Muscle layer of colon (tissue), 2 donors: ENCODE measurements at regions not wholly inside any gene's neighbourhood (a gene's known extent, or its start where the extent isn't known, plus 50 kb on each side); places are given as distances from the start of the nearest gene placed in this dataset.
"Not testable (repeated sequence)": the region's sequence is repeated elsewhere in the genome, so short reads cannot be mapped to it uniquely, and the experiment has no call there.

ENCODE experiments used
- H3K27ac ChIP-seq: one replicate; pipeline ENCODE4 v1.7.0; 2013; ENCODE audit warnings: low read depth, mild to moderate bottlenecking, low read length, moderate library complexity
- H3K27me3 ChIP-seq, 2 donors: one replicate each; pipeline ENCODE4 v1.7.0; 2013; ENCODE audit warnings: low read length in 2 of 2, mild to moderate bottlenecking in 2 of 2; ENCODE audit not compliant: insufficient read depth in 2 of 2, control insufficient read depth in 1 of 2
- H3K36me3 ChIP-seq: one replicate; pipeline ENCODE4 v1.7.0; 2013; ENCODE audit warnings: mild to moderate bottlenecking, low read length; ENCODE audit not compliant: insufficient read depth
- H3K4me1 ChIP-seq: one replicate; pipeline ENCODE4 v1.7.0; 2013; ENCODE audit warnings: mild to moderate bottlenecking, low read length; ENCODE audit not compliant: insufficient read depth
- H3K4me3 ChIP-seq, 2 donors: one replicate each; pipeline ENCODE4 v1.7.0; 2013; ENCODE audit warnings: low read length in 2 of 2, low read depth in 1 of 2, mild to moderate bottlenecking in 1 of 2, moderate library complexity in 1 of 2
- H3K9ac ChIP-seq: one replicate; pipeline ENCODE4 v1.7.0; 2013; ENCODE audit warnings: low read length
- H3K9me3 ChIP-seq: one replicate; pipeline ENCODE4 v1.7.0; 2013; ENCODE audit warnings: mild to moderate bottlenecking, low read length
- donor health status: abdominal sarcoma.
- donor health status: Adenocarcinoma of cecum.

DNA sequence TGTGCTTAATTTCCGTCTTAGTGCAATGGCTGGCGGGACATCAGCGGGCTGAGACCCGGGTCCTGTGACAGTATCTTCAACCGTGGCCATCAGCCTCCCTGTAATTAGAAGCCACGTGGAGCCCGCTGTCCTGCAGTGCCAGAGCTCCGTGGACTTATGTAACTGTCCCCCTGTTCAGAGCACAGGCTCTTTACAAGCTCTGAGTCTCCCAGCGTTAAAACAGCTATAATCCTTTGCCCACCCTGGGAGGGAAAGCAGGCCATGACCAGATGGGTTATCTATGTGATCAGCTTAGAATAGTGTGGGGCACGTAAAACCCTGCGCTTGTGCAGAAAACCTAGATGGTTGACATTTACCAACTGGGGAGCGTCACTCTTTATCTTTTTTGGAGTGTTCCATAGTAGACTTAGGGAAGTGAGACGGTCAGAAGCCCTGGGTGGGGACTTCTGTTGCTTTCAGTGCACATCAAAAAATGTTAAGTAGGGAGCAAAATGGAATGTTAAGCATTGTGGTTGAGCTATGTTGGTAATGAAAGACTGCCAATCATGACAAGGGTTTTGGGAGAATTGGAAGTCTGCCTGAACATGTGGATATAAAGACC is 103.5 kb upstream of the CADM1 start:
- Histone ChIP-seq H3K9ac (no peak overlapping the region), H3K9me3 (no peaks in the 10 kb centered on the region), H3K4me1 (peaks cover 8% of the 10 kb centered on the region), H3K27ac (no peak overlapping the region), H3K27me3 (no peaks in the 10 kb centered on the region), H3K36me3 (no peaks in the 10 kb centered on the region), H3K4me3 (no peak overlapping the region)

DNA sequence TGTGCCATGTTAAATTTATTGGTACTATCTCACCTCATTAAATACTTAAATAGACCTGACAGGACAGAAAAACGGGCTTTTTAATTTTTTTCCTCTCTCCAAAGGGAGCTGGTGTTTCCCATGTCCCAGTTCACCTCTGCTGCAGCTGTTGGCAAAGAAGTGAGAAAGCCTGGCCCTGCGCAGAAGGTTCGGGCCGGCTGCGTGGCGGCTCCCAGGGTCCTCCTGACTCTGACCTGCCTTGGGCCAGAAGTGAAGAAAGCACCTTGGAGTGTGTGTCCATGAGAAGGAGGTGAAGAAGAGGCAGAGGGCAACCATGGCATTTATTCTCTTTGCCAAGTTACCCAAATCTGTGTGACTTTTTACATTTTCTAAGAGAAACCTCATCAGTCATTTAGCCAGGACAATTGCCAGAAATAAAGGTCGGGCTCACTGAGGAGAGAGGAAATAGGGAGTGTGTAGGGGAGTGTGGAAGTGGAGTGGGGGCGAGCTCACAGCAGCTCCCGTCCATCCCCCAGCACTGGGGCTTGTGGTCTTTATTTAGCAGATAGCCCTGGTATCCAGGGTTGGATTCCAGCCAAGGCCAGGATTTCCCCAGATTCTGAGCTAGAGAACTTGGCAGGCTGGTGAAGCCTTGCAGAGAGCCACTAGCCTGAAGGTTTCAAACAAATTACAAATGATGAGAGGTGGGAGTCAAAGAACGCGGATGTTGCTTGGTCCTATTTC is 102.4 kb upstream of the CADM1 start:
- Histone ChIP-seq H3K9me3 (no peaks in the 10 kb centered on the region), H3K27ac (no peak overlapping the region), H3K4me3 (no peak overlapping the region), H3K27me3 (no peaks in the 10 kb centered on the region), H3K4me1 (peaks cover 6% of the 10 kb centered on the region), H3K36me3 (no peaks in the 10 kb centered on the region), H3K9ac (no peak overlapping the region)

DNA sequence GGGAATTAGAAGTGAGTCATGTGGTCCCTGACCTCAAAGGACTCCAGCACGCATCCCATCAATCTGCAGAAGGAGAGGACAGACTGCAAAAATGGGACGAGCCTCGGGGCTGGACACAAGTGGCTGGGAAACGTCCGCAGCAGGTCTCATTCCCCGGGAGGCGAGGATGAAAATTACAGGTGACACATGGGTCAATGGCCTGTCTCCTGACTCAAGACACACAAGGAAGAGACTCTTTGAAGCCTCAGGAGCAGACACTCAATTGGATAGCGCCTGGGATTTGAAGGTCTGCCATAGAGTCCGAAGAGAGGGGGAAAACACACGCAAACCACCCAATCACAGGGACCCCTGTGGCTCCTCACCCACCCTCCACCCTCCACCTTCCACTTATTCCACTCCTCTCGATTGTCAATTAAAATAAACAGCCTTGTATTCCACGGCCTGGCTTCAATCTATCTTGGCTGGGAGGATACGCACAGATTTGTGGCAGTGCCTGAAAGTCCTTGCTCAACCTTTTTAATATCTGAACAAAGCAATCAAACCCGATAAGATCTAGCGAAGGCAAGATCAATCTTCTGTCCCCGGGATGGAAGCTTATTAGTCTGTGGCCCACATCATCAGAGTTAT is 101.8 kb upstream of the CADM1 start:
- Histone ChIP-seq H3K27ac (no peak overlapping the region), H3K27me3 (no peaks in the 10 kb centered on the region), H3K9me3 (no peaks in the 10 kb centered on the region), H3K36me3 (no peaks in the 10 kb centered on the region), H3K9ac (no peak overlapping the region), H3K4me3 (no peak overlapping the region), H3K4me1 (peaks cover 6% of the 10 kb centered on the region)

GRCh38 chr11:115605397-115605796 is 101.2 kb upstream of the CADM1 start:
- not testable (repeated sequence) for H3K9ac ChIP-seq, H3K36me3 ChIP-seq

GRCh38 chr11:115599125-115599524 is 94.9 kb upstream of the CADM1 start:
- Histone ChIP-seq H3K27ac (no peak overlapping the region), H3K27me3 (no peaks in the 10 kb centered on the region), H3K4me3 (no peak overlapping the region), H3K36me3 (no peaks in the 10 kb centered on the region), H3K9ac (no peak overlapping the region), H3K4me1 (no peaks in the 10 kb centered on the region), H3K9me3 (no peaks in the 10 kb centered on the region)

More at GRCh38 chr11:115605397-115605796, 101.2 kb upstream of the CADM1 start:
- H3K4me1 ChIP-seq, H3K27me3 ChIP-seq, H3K27ac ChIP-seq, H3K9me3 ChIP-seq, H3K4me3 ChIP-seq: not testable (repeated sequence)

DNA sequence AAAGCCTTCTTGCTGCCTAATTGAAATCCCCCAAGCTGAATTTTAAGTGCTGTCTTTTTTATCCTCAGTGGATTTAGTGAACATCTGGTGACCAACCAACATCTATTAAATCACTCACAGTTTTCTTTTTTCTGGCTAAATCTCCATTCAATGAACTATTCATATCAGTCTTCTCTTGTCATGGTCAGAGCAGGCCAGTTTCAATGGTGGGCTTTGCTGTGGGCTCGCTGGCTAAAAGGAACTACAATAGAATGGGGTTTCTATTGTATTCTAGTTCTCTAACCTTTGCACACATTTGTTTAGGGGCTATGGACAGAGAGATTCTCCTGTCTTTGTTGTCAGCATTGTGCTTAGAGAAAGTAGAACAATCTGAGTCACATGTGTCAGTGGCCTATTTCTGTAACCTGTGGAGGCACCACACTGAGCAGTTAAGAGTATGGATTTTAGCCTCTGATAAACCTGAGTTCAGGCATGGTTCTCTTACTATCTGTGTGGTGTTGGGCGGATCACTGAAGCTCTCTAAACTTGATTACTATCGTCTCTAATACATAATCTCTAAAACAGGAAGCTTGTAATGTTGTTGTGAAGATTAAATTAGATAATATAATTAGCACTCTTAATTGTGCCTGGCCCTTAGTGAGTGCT is 94.2 kb upstream of the CADM1 start:
- no peaks in the 10 kb centered on the region for H3K9me3 ChIP-seq
- H3K4me3 ChIP-seq = no peak overlapping the region

GRCh38 chr11:115591380-115591779 is 87.2 kb upstream of the CADM1 start:
- H3K9ac ChIP-seq = no peak overlapping the region
- no peak overlapping the region for H3K27ac ChIP-seq
- H3K9me3 ChIP-seq = no peaks in the 10 kb centered on the region
- H3K27me3 ChIP-seq = no peaks in the 10 kb centered on the region
- no peak overlapping the region for H3K4me3 ChIP-seq
- no peaks in the 10 kb centered on the region for H3K4me1 ChIP-seq
- H3K36me3 ChIP-seq = no peaks in the 10 kb centered on the region

More for the DNA sequence above, 94.2 kb upstream of the CADM1 start:
- H3K27me3 ChIP-seq = no peaks in the 10 kb centered on the region
- no peaks in the 10 kb centered on the region for H3K4me1 ChIP-seq
- H3K27ac ChIP-seq = no peak overlapping the region
- no peak overlapping the region for H3K9ac ChIP-seq
- H3K36me3 ChIP-seq = no peaks in the 10 kb centered on the region

- H3K27ac ChIP-seq = no peak overlapping the region
These were observed 86.0 kb upstream of the CADM1 start for GRCh38 chr11:115590254-115590653.

DNA sequence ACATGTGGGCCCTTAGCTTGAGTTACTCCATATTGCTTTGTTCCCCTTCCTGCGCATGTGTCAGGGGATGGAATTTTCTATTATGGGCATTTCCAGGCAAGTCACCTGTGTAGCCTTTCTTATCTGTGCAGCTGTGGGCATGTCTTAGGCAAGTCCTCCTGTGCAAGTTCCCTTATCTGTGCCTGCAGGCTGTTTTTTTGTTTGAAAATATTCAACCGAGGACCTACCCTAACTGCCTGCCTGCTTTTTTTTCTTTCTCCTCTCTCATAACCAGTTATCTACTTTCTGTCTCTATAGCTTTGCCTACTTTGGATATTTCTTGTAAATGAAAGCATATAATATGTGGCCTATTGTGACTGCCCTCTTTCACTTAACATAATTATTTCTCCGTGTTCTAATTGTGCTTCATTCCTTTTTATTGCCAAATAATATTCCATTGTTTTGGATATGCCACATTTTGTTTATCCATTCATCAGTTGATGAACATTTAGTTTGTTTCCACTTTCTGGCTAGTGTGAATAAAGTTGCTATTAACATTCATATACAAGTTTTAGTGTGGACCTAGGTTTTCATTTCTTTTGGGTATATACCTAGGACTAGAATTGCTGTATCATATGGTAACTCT is 83.6 kb upstream of the CADM1 start:
- no peaks in the 10 kb centered on the region for H3K36me3 ChIP-seq
- H3K4me3 ChIP-seq = no peak overlapping the region
- no peaks in the 10 kb centered on the region for H3K27me3 ChIP-seq
- H3K27ac ChIP-seq = no peak overlapping the region
- H3K4me1 ChIP-seq = no peaks in the 10 kb centered on the region
- H3K9me3 ChIP-seq = no peaks in the 10 kb centered on the region
- H3K9ac ChIP-seq = no peak overlapping the region

More at GRCh38 chr11:115590254-115590653, 86.0 kb upstream of the CADM1 start:
- Histone ChIP-seq H3K4me3 (no peak overlapping the region), H3K36me3 (no peaks in the 10 kb centered on the region), H3K27me3 (no peaks in the 10 kb centered on the region), H3K9me3 (no peaks in the 10 kb centered on the region), H3K9ac (no peak overlapping the region), H3K4me1 (no peaks in the 10 kb centered on the region)

DNA sequence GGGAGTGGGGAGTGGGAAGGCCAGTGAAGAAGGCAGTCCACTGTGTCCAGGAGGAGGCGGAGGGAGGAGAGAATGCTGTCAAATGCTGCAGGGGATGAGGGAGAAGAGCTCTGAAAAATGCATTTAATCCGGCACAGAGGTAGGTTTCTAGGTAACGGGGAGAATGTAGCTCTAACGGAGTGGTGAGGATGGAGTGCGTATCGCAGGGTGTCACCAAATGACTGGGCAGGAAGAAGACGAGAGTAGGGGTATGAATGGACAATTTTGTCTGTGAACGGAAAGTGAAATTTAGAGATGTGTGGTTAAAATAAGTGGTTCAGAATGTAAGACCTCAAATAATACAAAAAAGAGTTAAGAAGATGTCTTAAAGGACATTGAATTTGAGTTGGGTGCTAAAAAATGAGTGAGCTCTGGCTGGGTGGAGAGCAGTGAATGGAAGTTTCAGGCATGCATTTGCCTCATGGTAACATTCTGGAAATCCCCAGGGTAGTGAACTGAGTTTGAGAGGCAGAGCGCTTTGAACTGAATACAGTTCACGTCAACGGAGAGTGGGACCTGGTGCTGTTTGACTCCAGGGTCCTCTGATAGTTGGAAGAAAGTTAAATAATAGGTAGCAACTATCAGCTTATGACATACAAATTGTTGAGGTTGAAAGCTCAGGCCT is 81.3 kb upstream of the CADM1 start:
- H3K4me3 ChIP-seq = no peak overlapping the region
- H3K27me3 ChIP-seq = no peaks in the 10 kb centered on the region
- no peaks in the 10 kb centered on the region for H3K4me1 ChIP-seq
- H3K36me3 ChIP-seq = no peaks in the 10 kb centered on the region
- no peak overlapping the region for H3K27ac ChIP-seq
- H3K9ac ChIP-seq = no peak overlapping the region
- no peaks in the 10 kb centered on the region for H3K9me3 ChIP-seq
